GM21786 (cell line): ENCODE measurements at regions not wholly inside any gene's neighbourhood (a gene's known extent, or its start where the extent isn't known, plus 50 kb on each side); places are given as distances from the start of the nearest gene placed in this dataset.
"Not testable (repeated sequence)": the region's sequence is repeated elsewhere in the genome, so short reads cannot be mapped to it uniquely, and the experiment has no call there.

Experiments
- ATAC-seq: cut with Tn5 transposase; IDR thresholded peaks from one replicate; pipeline ENCODE4 v1.9.1; 2021; ENCODE audit not compliant: unreplicated experiment

- no peak for ATAC-seq
Observed at GRCh38 chr1:222012816-222013215, 270.9 kb upstream of the DUSP10 start.

GRCh38 chr1:222010306-222010705, 268.4 kb upstream of the DUSP10 start:
- ATAC-seq: no peak

GRCh38 chr1:222009105-222009730, 267.3 kb upstream of the DUSP10 start:
- ATAC-seq: peak; percentile 70

GRCh38 chr1:222006715-222007114, 264.8 kb upstream of the DUSP10 start:
- ATAC-seq: no peak

GRCh38 chr1:222004784-222005183, 262.9 kb upstream of the DUSP10 start:
- no peak for ATAC-seq

DNA sequence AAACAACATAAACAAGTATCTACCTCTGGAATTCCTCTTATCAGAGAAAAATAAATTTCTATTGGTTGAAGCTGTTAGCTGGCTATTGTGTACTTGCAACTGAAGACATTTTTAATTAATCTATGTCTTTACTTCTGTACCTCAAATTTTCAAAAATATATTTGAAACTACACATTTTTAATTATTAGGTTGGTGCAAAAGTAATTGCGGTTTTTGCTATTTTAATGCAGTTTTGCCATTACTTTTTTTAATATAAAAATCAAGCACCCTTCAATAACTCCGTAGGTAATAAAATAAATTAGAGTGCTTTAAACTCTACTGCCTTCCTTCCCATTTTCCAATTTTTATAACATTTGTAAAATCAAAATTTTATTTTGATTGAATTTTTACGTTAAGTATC, 262.1 kb upstream of the DUSP10 start:
- ATAC-seq: no peak

DNA sequence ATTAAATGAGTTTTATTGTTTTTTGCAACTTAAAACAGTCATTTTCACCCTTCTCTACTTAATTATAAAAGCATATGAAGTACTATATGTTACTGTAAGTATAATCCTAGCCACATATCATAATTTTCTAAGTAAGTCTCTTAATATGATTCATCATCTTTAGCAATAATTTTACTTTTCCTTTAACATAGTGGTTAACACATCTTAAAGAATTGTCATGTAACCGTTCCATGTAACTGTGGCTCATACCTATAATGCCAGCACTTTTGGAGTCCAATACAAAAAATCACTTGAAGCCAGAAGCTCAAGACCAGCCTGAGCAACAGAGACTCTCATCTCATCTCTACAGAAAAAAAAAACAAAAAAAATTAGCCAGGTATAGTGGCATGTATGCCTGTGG, 260.6 kb upstream of the DUSP10 start:
- no peak for ATAC-seq

DNA sequence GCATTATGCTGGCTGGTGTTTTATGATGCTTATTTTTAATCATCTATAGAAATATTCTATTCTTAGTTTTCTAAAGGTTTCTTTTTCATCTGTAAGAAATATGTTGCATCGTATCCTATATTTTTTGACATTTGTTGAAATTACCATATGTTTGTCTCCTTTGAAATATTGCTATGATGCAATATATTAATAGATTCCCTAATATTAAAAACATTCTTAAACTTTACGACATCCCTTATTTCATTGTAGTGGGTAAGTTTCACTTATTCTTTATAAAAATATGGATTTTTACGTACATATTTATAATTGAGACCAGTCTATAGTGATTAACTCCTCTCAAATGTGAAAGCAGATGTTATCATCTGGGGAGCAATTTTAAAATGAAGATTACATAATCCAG, 258.2 kb upstream of the DUSP10 start:
- ATAC-seq: no peak

DNA sequence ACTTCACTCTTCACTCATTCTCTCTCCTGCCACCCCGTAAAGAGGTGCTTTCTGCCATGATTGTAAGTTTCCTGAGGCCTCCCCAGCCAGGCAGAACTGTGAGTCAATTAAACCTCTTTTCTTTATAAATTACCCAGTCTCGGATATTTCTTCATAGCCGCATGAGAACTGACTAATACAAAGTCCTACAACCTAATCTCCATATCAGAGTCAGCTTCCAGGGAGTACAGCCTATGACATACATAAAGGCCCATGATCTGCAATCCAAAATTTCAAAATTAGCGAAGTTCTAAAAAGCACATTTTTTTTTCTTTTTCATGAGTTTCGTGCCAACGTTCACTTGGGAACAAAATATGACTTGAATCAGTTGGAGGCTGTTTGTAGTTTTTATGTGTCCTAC, 256.9 kb upstream of the DUSP10 start:
- no peak for ATAC-seq

- ATAC-seq: no peak
Observed at GRCh38 chr1:221998186-221998612, 256.3 kb upstream of the DUSP10 start.

DNA sequence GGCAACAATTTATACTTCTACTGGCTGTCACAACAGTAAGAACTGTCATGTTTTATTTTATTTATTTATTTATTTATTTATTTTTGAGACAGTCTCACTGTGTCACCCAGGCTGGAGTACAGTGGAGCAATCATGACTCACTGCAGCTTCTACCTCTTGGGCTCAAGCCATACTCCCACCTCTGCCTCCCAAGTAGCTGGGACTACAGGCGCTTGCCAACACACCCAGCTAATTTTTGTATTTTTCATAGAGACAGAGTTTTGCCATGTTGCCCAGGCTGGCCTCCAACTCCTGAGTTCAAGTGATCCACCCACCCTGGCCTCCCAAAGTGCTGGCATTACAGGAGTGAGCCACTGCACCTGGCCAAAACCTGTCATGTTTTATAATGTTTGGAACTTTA, 255.1 kb upstream of the DUSP10 start:
- ATAC-seq: not testable (repeated sequence)

- no peak for ATAC-seq
Observed at GRCh38 chr1:221994939-221995338, 253.1 kb upstream of the DUSP10 start.

DNA sequence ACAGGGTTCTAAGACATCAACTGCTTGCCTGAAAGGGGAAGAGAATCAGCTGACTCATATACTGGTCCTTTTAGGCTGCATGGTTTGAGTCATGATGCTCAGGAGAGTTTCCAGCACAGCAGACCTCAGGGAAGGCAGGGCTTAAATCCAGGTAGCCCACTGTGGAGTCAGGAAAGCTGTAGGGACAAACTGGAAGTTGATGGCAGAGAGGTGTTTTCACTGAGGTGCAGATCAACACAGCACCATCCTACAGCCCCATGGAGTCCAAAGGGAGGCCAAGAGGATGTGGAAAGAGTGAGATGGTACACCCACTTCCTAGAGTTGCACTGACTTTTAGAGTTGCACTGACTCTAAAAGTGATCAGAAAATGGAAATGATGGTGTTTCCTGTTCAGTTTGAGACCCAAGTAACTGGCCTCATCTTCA, 252.4 kb upstream of the DUSP10 start:
- peak; percentile 61 for ATAC-seq

- ATAC-seq: no peak
Observed at GRCh38 chr1:221993444-221993948, 251.6 kb upstream of the DUSP10 start.

- ATAC-seq: peak; percentile 51
Observed at GRCh38 chr1:221992427-221992826, 250.5 kb upstream of the DUSP10 start.

GRCh38 chr1:221991221-221991620, 249.3 kb upstream of the DUSP10 start:
- no peak for ATAC-seq

DNA sequence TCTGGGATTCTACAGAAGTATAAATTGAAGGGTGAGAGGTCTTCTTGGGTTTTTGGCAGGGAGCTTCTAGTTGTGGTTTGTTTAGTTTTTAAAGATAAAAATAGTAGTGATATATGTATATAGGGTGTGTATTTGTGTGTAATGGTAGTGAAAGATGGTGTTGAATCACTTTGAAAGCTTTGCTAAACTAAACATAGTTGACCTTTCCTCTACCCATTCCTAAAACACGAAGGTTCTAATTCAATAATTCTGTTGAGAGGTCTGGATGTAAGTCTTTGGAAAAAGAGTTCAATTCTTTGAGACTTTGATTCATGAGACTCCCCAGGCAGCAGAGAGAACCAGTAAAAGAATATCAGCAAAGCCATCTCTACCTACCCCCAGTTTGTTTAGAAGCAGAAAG, 247.9 kb upstream of the DUSP10 start:
- ATAC-seq: no peak

DNA sequence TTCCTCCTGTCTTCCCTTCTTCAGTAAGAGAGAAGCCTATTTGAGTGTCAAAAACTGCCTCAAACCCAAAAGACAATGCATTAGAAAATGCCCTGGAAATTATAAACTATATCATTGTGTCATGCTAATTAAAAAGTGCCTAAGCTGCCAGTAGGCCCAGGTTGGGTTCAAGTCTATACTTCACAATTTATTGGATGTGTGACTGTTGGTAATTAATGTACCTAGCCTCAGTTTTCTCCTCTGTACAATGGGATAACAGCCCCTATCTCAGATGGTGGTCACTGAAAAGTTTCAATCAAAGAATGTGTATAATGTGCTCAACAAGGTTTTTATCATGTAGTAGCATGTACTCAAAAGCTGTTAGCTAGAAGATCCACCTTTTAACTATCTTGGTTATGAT, 246.9 kb upstream of the DUSP10 start:
- no peak for ATAC-seq

DNA sequence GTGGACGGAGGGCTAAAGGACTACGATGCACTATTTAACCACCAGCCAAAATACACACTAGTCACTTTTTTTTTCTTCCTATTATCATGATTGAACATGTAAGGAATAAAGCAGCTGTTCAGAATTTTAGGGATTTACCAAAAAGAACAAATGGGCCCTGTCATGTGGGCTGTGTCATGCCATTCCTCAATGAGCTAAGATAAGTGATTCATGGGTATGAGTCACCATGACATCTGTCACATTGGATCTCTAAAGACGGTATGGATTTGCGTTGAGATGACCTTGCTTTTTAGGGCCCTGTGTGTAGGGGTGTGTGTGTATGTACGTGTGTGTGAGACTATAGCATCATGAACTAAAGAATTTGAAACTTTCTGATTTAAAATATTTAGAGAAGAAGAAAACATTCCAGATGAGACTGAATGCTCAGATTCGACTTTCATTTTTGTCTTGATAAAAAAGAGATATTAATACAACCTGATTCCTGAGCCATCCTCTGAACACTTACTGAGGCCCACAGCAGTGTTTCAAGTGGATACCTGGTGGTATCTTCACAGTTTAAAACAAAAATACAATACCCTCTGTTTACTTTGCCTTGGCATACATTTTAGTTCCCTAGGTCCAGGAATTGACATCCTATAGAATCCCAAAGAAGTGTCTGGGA, 246.1 kb upstream of the DUSP10 start:
- ATAC-seq: no peak

DNA sequence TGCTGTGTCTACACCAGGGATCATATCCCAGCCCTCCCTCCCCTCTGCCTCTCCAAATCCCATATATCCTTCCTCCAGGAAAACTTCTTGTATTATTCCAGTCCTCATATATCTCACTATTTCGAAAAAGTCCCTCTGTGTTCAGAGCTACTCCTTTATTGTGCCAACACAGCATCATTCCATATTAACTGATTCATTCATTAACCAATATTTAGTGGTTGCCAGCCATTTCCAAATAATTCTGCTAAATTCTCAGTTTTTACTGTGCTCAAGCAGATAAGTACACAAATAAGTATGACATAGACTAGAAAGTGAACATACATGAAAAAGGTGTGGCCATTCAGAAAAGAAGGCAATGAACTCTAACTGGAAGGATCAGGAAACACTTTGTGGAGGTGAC, 241.6 kb upstream of the DUSP10 start:
- no peak for ATAC-seq

GRCh38 chr1:221981461-221981860, 239.6 kb upstream of the DUSP10 start:
- no peak for ATAC-seq

GRCh38 chr1:221979444-221980032, 237.6 kb upstream of the DUSP10 start:
- ATAC-seq: no peak
